Fibroblast of villous mesenchyme (primary cell): ENCODE measurements at regions not wholly inside any gene's neighbourhood (a gene's known extent, or its start where the extent isn't known, plus 50 kb on each side); places are given as distances from the start of the nearest gene placed in this dataset.

ENCODE experiments used
- DNase-seq: peaks from one replicate; pipeline ENCODE4 v3.0.0-alpha.2; 2010; ENCODE audit warnings: low read depth
- H3K4me3 ChIP-seq: 2 replicates; pipeline ENCODE4 v1.5.1; 2011; ENCODE audit warnings: low read depth, mild to moderate bottlenecking, low read length
- TF ChIP-seq, protein P1 (sequence below): IDR thresholded peaks from 2 replicates; pipeline ENCODE4 v1.5.1; 2012; ENCODE audit warnings: low read depth, mild to moderate bottlenecking, low read length; ENCODE audit not compliant: insufficient read depth

DNA sequence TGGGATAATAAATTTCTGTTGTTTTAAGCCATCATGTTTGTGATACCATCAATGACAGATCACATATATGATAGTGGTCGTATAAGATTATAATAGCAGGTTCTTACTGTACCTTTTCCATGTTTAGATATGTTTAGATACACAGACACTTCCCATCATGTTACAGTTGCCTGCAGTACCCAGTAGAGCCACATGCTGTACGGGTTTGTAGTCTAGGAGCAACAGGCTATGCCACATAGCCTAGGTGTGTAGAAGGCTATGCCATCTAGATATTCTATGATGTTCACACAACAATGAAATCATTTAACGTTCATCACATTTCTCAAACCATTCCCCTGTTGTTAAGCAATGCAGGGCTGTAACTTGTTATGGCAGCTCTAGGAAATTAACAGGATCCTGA, 132.9 kb upstream of the SH3BP4 start:
- no peak overlapping the region for H3K4me3 ChIP-seq
- no peak for DNase-seq
- TF ChIP-seq, protein P1, sequence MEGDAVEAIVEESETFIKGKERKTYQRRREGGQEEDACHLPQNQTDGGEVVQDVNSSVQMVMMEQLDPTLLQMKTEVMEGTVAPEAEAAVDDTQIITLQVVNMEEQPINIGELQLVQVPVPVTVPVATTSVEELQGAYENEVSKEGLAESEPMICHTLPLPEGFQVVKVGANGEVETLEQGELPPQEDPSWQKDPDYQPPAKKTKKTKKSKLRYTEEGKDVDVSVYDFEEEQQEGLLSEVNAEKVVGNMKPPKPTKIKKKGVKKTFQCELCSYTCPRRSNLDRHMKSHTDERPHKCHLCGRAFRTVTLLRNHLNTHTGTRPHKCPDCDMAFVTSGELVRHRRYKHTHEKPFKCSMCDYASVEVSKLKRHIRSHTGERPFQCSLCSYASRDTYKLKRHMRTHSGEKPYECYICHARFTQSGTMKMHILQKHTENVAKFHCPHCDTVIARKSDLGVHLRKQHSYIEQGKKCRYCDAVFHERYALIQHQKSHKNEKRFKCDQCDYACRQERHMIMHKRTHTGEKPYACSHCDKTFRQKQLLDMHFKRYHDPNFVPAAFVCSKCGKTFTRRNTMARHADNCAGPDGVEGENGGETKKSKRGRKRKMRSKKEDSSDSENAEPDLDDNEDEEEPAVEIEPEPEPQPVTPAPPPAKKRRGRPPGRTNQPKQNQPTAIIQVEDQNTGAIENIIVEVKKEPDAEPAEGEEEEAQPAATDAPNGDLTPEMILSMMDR, result peak; percentile 22

DNA sequence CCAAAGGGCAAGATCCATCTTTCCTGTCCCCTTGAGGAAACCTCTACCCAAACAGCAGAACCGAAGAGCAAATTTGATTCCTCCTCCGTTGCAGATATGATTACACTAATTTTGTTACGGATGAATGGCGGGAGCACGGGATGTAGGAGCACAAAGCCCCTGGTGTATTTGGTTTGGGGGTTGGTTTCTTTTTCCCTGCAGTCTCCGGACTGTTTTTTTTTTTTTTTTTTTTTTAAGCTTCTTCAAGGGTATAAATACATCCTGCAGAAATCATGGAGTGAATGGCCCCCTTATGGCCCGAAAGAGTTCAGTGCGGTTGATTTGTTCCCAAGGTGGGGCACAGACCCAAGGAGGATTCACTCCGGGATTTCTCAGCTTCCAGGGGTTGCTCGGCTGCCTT, 135.3 kb upstream of the SH3BP4 start:
- no peak for DNase-seq
- no peak overlapping the region for H3K4me3 ChIP-seq
- TF ChIP-seq, protein P1, result no peak

DNA sequence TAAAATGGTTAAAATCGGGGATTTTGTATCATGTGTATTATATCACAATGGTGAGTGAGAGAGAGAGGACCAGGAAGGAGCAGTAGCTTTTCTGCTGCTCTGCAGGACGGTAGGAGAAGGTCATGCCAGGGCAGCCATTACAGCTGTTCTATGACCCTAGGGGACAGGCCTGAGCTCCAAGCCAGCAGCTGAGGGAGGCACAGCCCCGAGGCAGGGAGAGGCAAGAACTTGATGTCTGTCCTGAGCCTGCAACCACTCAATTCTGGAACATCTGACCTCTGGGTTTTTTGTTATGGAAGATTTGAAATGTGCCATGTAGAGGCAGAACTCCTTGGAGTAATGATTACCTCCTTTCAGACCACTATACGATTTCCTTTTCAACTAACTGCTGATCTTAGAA, 135.8 kb upstream of the SH3BP4 start:
- no peak overlapping the region for H3K4me3 ChIP-seq
- DNase-seq, result no peak
- TF ChIP-seq, protein P1, result no peak

DNA sequence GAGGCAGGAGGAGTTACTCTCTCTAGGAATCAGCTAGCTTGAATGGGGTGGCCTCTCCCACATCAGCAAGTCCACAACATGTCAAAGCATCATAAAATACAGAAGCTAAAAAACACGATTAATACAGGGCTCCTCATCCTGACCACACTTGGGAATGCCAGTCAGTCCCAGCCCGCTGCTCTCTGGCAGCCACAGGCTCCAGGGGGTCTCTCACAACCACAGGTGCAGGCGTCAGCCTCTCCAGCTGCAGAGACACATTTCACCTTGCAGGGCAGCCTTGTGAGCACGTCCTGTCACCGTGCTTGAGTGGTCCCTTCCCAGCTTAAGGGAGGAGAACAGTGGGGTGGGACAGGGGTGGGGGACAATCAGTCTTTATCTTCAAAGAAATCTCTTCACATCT, 137.4 kb upstream of the SH3BP4 start:
- no peak overlapping the region for H3K4me3 ChIP-seq
- TF ChIP-seq, protein P1, result no peak
- no peak for DNase-seq

DNA sequence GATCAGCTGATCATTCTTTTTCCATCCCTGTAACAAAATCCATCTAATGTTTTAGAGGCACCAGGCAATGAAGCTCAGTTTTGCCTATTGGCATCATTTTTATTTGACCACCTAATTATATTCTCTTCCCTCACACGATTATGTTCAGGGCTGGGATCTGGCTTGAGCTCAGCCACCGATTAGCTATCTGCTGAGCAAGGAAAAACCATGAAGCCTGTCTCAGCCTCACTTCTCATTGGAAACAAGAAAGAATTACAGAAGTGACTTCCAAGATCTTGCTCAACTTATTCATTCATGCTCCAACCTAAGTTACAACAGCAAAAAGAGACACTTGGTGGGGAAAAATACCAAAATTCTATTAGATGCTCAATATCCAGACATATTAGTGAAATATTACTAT, 139.0 kb upstream of the SH3BP4 start:
- TF ChIP-seq, protein P1, result no peak
- H3K4me3 ChIP-seq, result no peak overlapping the region
- no peak for DNase-seq

DNA sequence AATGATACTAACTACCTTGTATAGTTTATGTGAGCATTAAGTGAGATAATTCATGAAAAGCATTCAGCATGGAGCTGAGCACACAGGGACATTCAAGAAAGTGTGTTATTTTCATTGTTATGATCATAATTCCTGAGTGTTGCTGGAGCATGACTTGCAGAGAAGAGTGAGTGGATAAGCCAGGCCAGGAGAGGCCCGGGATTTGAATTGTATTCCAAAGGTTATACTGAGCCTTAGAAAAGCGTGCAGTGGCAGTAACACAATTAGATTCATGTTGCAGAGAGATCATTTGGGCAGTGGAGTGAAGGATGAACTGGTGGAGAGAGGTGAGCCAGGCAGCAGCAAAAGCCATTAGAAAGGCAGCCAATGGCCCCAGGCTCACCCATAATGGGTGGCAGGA, 142.9 kb upstream of the SH3BP4 start:
- no peak overlapping the region for H3K4me3 ChIP-seq
- DNase-seq, result no peak
- TF ChIP-seq, protein P1, result no peak

DNA sequence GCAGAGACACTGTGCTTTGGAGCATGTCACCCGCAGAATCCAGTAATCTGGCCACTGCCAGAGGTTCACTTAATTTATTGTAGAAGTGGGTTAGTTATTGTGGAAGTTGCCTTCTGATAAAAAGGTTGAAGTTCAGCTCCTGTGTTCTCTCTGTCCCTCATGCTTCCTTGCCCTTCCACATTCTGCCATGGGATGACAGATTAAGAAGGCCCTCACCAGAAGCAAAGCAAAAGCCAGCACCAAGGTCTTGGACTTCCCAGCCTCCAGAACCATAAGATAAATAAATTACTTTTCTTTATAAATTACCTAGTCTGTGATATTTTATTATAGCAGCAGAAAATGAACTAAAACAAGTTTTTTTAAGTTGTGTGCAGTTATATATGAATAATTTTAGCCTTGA, 145.0 kb upstream of the SH3BP4 start:
- TF ChIP-seq, protein P1, result no peak
- DNase-seq, result no peak
- no peak overlapping the region for H3K4me3 ChIP-seq
